GM21423 (cell line): ENCODE measurements at regions not wholly inside any gene's neighbourhood (a gene's known extent, or its start where the extent isn't known, plus 50 kb on each side); places are given as distances from the start of the nearest gene placed in this dataset.

Experiments used
- ATAC-seq: cut with Tn5 transposase; IDR thresholded peaks from one replicate; pipeline ENCODE4 v1.9.1; 2021; ENCODE audit warnings: mild to moderate bottlenecking, moderate library complexity; ENCODE audit not compliant: unreplicated experiment

DNA sequence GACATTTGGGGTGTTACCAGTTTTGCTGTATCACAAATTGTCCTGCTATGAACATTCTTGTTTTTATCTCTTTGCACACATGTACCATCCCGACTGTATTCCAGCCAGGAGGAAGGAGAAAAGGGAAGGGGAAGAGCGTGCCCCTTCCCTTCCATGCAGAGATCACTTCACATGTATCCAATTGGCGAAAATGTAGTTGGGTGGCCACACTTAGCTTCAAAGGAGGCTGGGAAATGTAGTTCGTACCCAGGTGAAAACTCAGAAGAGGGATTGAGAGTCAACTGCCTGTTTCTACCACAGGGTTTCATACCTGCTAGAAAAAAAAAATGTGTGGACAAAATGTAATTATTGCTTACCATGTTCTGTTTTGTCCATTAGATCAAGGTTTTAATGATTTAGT lies 189.1 kb upstream of the PELI2 start:
- no peak for ATAC-seq

DNA sequence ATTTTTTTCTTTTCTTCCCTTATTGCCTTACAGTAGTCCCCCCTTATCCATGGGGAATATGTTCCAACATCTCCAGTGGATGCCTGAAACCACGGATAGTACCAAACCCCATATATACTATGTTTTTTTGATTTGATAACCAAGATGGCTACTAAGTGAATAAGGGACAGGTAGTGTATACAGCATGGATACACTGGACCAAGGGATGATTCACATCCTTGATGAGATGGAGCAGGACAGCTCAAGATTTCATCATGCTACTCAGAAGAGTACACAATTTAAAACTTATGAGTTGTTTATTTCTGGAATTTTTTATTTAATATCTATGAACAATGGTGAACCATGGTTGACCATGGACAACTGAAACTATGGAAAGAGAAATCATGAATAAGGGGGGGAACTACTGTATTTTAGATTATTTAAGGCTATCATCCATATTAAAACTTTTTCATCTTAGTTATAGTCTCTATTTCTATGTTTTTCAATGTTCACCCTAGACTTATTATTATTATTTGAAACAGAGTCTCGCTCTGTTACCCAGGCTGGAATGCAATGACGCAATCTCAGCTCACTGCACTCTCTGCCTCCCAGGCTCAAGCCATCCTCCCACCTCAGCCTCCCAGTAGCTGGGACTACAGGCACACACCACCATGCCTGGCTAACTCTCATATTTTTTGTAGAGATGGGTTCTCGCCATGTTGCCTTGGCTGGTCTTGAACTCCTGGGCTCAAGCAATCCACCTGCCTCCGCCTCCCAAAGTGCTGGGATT lies 188.0 kb upstream of the PELI2 start:
- ATAC-seq, result no peak

DNA sequence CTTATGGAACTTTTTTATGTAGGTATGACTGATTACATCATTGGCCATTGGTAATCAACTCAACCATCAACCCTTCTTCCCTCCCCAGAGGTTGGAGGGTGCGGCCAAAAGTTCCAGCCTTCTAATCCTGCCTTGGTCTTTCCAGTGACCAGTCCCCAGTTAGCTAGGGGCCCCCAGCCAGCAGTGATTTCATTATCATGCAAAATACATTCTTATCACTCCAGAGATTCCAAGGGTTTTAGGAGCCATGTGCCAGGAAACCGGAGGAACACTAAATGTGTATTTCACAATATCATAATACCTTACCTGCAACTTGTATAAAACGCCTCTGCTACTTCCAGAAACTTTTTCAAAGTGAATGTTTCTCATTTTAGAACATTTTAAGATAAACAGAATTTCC lies 181.5 kb upstream of the PELI2 start:
- no peak for ATAC-seq

DNA sequence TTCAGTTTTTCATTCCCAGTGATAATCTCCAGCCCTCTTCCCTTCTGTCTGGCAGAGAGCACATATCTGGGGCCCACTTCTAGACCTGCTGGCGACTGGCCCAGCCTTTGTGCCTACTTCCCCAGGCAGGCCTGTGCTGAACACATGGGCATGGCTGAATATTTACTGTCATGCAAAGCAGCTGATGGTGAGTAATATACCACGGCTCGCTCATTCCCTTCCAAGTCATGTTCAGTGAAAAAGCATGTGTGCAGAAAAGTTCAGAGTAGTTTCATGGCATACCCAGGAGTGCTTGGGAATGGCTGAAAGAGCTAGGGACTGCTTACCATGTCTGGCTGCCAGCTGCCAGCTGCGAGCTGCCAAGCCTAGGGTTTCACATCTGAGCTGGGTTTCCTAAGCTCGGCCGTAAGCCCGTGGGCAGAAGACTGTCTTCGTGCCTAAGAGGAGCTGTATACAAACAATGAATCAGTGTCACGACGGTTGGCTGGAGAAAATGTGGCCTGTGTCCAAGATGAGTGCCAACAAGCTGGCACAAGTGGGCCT lies 179.9 kb upstream of the PELI2 start:
- ATAC-seq, result no peak

DNA sequence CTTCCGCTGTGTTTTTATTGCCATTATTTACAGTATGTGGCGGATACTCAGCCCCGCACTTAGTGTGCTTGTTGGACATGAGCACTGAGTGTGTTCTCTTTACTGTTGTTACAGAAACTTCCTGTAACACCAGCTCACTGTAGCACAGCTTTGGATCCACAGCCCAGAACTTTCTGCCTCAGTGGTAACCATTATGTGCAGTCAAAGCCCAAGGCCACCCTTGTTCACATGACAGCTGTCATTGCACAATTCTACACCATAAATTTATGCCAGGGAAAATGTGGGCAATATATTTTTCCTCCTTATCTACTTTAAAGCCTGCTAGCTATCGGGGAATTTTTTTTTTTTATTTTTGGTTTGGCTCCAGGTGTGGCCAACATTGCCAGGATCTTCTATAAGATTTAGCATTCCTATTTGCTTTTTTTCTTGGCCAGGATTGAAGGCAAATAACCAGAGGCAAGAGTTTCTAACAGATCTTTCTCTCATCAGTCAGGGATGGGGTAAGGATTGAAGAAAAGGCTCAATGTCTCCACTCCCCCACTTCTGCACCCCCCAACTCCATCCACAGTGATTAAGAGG lies 176.0 kb upstream of the PELI2 start:
- no peak for ATAC-seq

DNA sequence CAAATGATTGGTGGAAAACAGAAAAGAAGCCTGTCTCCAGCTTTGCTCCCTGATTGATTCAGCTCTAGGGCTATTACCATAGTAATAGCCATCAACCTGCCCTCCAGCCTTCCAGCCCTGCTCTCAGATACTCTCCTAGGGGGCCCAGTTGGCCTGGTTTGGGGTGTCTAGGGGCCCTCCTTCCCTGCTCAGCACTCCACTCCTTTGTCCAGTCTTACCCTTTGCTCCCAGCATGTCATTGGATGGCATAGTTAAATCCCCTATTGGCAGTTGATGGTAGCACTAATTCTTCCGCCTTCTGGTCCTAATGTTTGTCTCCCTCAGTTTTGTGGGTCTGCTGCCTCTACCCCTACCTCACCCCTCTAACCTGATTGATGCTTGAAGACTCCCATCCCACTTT lies 175.4 kb upstream of the PELI2 start:
- ATAC-seq, result no peak

DNA sequence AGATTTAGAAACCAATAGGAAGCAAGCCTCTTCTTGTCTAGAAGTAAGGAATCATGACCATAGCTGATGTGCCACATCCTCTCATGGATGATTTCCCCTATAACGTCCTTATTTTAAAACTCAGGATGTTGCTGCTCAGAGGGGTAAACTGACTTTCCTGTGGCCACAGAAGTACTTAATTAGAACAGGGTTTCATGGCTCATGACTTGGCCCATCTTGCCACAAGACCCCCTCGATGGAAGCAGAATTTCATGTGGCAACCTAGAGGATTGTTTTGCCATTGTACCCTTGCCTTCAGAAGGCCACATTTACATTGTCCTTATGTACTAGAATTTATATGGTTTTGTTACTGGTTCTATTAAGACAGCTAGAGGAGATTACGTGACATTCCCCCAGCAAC lies 173.5 kb upstream of the PELI2 start:
- ATAC-seq, result no peak

DNA sequence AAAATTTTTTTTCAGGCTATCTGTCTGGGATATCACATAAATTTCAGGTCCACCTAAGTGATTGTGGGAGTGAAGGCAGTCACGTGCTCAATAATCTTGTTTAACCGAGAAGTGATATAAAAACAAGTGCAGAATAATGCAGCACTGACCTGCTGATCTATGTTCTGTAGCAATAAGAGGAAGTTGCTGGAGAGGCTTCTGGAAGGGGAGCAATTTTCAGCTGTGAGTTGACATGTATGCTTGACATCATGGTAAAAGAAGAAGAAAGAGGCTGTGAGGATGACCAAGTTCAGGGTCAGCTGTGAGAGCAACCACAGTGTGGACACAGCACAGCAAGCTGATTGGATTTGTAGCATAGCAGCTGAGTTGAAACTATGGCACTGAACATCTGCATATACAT lies 172.0 kb upstream of the PELI2 start:
- ATAC-seq, result no peak

DNA sequence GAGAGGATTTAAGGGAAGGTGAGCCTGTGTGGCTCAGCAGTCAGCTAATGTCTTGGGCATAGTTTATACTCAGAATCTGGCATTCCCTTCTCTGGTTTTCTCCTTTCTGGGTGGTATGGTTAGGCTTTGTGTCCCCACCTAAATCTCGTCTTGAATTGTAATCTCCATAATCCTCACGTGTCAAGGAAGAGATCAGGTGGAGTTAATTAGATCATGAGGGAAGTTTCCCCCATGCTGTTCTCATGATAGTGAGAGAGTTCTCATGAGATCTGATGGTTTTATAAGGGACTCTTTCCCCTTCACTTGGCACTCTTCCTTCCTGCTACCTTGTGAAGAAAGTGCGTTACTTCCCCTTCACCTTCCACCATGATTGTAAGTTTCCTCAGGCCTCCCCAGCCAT lies 169.8 kb upstream of the PELI2 start:
- no peak for ATAC-seq

DNA sequence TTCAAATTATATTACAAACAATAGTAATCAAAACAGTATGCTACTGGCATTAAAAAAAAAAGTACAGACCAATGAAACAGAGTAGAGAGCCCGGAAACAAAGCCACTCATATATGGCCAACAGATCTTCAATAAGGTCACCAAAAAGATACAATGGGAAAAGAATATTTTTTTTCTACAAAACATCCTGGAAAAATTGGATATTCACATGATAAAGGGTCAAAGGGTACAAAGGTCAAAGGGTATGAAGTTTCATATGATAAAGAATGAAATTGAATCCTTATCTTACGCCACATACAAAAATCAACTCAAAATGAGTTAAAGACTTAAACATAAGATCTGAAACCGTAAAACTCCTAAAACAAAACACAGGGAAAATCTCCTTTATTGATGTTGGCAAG lies 168.5 kb upstream of the PELI2 start:
- ATAC-seq, result no peak

DNA sequence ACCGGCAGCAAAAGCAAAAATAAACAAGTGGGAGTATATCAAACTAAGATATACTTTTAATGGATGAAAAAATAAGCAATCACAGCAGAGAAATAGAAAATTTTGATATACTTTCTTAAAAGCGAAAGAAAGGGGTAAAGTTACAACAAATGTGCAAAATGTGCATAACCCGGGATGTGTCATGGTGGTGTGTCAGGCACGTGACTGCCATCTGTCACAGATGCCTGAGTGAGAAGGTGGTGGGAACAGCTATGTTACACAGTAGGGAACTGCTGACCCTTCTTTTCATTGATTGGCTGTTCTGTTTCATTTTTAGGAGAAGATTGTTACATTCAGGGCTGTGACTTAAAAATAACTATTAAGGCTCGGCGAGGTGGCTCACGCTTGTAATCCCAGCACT lies 168.1 kb upstream of the PELI2 start:
- no peak for ATAC-seq

DNA sequence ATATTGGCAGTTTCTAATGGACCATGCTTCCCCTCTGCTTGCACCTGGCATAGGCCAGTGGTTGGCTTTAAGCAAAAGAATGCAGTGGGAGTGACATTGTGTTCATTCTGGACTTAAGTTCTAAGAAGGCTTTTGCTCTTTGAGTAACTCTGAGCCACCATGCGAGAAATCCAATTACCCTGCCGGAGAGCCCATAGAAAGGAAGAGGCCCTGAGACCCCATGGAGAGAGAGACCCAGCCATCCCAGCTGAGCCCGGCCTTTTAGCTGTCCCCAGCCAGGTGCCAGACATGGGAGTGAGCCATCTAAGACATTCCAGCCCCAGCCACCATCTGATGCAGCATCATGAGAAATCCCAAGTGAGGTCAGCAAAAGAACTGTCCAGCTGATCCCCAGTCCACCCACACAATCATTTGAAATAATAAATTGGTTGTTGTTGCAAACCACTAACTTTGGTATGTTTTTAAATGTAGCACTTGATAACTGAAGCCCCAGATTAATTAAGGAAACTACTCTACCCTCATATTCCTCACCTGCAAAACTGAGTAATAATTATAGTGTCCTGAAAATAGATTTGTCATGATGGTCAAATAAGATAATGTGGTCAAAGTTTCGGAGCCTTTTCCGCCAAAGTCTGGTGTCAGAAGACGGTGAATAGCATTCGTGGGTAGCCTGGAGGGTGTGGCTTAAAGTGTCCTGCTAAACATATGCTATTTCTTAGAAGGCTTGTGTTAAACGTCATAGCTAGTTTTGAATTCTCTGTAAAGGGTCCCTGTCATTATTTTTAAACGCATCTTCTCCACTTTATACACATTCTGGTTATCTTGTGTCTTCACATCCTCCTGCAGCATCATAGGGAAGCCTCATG lies 166.6 kb upstream of the PELI2 start:
- no peak for ATAC-seq

DNA sequence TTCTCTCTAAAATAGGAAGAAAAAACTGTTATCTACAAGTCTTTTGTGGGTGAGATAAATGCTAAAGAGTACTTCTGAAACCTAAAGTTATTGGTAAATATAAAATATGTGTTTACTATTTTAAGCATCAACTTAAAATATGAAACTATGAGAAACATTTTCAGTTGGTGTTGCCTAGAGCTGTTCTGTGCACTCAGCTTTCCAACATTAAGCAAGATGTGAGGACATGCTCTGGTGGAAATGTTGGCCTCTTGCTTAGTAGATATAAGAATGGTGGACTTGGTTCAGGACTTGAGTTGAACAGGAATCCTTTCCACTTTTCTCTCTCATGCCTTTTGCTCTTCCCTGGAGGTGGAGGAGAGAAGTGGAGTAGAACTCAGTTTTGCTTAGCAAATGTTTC lies 164.1 kb upstream of the PELI2 start:
- no peak for ATAC-seq

DNA sequence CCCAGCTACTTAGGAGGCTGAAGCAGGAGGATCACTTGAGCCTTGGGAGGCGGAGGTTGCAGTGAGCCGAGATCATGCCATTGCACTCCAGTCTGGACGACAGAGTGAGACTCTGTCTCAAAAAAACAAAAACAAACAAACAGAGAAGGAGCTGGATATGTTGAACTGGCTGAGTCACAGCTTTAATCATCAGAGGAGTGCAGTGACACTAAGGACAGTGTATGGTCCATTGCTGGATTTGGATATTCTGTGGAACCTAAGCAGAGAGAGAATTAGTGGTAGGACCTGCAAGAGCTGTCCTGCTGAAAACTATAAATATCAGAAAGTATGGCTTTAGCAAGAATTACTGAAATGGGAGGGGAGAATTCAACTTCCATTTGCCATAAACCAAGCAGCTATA lies 163.0 kb upstream of the PELI2 start:
- ATAC-seq, result no peak

DNA sequence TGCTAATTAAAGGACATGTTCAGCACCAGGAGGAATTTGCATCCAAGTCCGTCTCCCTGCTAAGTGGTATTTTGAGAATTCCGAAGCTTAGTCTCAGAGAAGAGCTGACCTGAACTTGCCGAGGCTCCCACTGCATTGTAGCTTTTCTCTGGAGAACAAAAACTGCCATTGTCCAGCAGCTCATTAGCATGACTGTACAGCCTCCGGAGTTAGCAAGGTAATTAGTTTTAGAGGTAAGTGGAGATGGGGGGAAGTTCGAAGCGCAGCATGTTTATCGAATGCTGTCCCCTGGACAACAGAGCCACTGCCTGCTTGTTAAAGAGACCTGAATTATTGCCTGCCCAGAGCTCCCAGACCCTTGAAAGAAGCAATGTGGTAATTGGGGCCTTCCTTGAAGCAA lies 160.3 kb upstream of the PELI2 start:
- no peak for ATAC-seq

DNA sequence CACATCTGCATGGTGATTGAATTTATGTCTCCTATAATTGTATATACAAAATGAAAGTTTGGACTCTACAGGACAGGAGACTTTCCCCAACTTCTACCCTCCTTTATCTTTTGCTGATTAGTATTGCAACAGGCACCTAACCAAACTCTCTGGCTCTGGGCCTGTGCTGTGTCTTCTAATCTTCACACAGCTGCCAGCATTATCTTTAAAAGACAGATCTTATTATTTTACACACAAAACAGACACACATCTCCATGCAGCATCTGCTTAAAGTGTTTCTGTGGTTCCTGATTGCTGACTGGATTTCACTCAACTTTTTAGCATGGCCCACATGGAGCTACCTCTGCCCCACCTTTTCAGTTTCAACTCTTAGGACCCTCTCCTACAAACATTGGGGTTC lies 154.9 kb upstream of the PELI2 start:
- no peak for ATAC-seq

DNA sequence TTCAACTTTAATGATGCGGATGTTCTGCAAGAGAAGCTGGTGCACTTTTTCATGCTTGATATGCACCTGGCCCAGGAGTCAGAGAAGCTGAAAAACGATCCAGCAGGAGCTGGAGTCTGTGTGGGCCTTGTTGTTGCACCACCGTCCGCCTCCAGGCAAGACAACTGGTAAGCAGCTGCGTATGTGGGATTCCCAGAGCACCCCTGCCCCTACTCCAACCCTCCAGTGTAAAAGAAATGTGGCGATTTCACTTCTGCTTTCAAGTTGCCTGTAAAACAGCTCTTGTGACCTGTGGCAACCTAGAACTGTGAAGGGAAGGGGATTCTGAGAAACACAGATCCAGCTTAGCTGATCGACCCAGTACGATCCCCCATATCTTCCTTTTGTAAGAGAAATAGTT lies 154.1 kb upstream of the PELI2 start:
- ATAC-seq, result no peak

DNA sequence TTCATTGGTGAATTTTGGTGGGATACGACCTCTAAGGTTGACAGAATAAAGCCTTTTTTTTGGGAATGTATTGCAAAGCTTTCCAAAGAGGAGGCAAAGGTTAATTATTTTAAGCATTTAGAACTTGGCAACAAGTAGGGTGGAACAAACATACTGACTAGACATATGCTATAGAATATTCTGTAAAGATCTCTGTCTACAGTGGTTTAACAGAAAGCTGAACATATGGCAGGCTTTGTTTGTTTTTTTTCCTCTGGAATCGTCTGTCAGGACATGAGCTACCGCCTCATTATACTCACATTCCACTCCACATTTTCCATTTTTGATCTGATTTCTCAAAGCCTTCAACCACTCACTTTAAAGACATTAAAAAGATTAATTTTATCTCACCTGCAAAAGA lies 153.4 kb upstream of the PELI2 start:
- no peak for ATAC-seq

DNA sequence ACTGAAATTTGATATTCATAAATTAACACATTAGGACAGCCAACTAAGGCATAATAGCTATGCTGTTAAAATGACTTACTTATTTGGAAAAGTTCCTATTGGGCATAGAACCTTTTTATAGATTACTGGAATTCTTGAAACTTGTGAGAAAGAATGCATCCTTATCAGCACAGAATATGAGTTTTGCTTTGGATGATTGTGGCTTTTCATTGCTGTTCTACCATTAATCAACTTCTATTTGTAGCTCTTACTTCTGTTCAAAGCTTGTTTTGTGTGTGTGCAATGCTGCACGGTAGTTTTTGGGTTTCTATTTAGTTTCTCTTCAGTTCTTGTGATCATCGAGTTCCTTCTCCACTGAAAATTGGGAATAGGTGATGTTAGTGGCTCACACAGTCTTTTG lies 152.4 kb upstream of the PELI2 start:
- ATAC-seq, result no peak

DNA sequence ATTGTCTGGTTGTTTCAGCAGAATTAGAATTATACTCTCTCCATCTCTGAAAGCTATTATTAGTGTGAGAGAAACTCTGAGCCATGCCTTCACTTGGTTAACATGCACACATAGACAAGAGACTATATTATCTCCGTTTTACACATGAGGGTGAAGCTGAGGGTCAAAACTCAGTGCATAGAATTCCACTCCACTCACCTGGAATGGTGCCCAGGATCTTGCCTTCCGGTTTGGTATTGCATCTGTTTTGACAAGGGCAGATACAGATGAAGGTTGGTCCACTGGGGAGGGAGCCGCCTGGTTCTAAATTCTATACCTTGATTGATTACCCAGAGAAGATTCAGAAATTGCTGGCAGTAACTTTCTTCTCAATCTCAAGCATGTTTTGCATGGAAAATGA lies 149.5 kb upstream of the PELI2 start:
- ATAC-seq, result no peak

DNA sequence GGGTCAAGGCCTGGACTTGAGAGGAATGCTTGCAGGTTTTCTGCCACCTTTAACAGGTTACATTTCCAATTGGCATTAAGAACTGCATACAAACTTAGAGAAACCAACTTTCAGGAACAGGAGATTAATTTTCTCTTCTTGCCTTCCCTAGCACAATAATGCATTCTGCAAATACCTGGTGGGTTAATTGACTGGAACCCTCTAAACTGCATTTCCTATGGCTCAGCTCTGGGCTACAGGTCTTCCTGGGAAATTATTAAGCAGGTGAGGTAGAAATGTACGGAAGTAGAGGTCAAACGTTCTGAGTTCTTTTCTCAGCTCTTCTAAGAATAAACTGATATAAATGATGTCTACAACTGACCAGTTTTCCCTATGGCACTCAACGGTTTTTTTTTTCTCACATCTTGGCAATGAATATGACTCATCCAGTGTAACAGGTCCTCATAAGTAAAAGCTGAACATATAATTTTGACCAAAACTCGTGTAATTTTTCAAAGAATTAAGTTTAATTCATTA lies 144.9 kb upstream of the PELI2 start:
- no peak for ATAC-seq
